H1 (cell line): ENCODE measurements at regions not wholly inside any gene's neighbourhood (a gene's known extent, or its start where the extent isn't known, plus 50 kb on each side); places are given as distances from the start of the nearest gene placed in this dataset.

Source experiments
- CTCF ChIA-PET: fragments of 300-600 bp; sonication (Branson Sonifier 250); formaldehyde crosslinking; loops from one replicate; lab custom pipeline; 2021; ENCODE audit not compliant: partially characterized antibody; lab: Charles Lee
- POLR2A ChIA-PET: fragments of 300-600 bp; sonication (Branson Sonifier 250); formaldehyde crosslinking; loops from one replicate; lab custom pipeline; 2021; ENCODE audit warnings: inconsistent platforms; ENCODE audit not compliant: partially characterized antibody; lab: Charles Lee
- DNase-seq, 2 experiments: peaks; one replicate each; pipeline versions ENCODE4 v3.0.0 to v3.0.0-alpha.2; 2010 to 2022; ENCODE audit warnings: low spot score in 2 of 2, low read depth in 1 of 2, mixed read lengths in 1 of 2
- FAIRE-seq: peaks from 2 replicates; lab custom pipeline; 2011; peaks lifted over from hg19 to GRCh38; lab: Jason Lieb, UNC
- H2AFZ ChIP-seq: 2 replicates; pipeline ENCODE4 v1.8.1; 2012; ENCODE audit warnings: low read length, inconsistent platforms
- H2AK5ac ChIP-seq: 2 replicates; pipeline ENCODE4 v1.6.1; 2013; ENCODE audit warnings: low read depth, low read length
- H2BK120ac ChIP-seq: replicated peaks from 2 replicates; pipeline ENCODE3; 2013; ENCODE audit warnings: low read depth, low read length, inconsistent platforms
- H2BK12ac ChIP-seq: 2 replicates; pipeline ENCODE4 v1.6.1; 2013; ENCODE audit warnings: low read depth, low read length
- H2BK15ac ChIP-seq: 2 replicates; pipeline ENCODE4 v1.6.1; 2013; ENCODE audit warnings: low read length
- H2BK20ac ChIP-seq: 2 replicates; pipeline ENCODE4 v1.6.1; 2013; ENCODE audit warnings: low read length
- H2BK5ac ChIP-seq: 2 replicates; pipeline ENCODE4 v1.6.1; 2013; ENCODE audit warnings: low read depth, low read length
- H3K14ac ChIP-seq: 2 replicates; pipeline ENCODE4 v1.6.1; 2013; ENCODE audit warnings: inconsistent platforms; ENCODE audit not compliant: insufficient read length
- H3K18ac ChIP-seq: 2 replicates; pipeline ENCODE4 v1.6.1; 2013; ENCODE audit warnings: low read length; ENCODE audit errors: extremely low read depth
- H3K23ac ChIP-seq: 2 replicates; pipeline ENCODE4 v1.6.1; 2013; ENCODE audit warnings: inconsistent platforms; ENCODE audit not compliant: insufficient read length
- H3K23me2 ChIP-seq: 2 replicates; pipeline ENCODE4 v1.6.1; 2013; ENCODE audit warnings: low read depth, low read length
- H3K27ac ChIP-seq: 2 replicates; pipeline ENCODE4 v1.6.1; 2011; ENCODE audit warnings: low read depth, low read length, inconsistent platforms
- H3K27me3 ChIP-seq, 4 experiments: replicated peaks in 1 of 4; 1 replicate in 1 of 4; 2 replicates in 3 of 4; pipeline versions ENCODE4 v1.6.1 to v1.8.1; 2011 to 2013; ENCODE audit warnings: low read length in 3 of 4, mild to moderate bottlenecking in 3 of 4, inconsistent platforms in 2 of 4, mixed read lengths in 2 of 4, moderate library complexity in 1 of 4; ENCODE audit not compliant: control insufficient read depth in 3 of 4, insufficient read depth in 3 of 4; ENCODE audit errors: extremely low read depth in 1 of 4
- H3K36me3 ChIP-seq, 4 experiments: 2 replicates each; pipeline versions ENCODE4 v1.6.1 to v1.8.1; 2011 to 2013; ENCODE audit warnings: mild to moderate bottlenecking in 4 of 4, low read length in 3 of 4, moderate library complexity in 2 of 4, control low read depth in 1 of 4, inconsistent platforms in 1 of 4; ENCODE audit not compliant: insufficient read depth in 4 of 4, control insufficient read depth in 2 of 4
- H3K4ac ChIP-seq: replicated peaks from 2 replicates; pipeline ENCODE3; 2013; ENCODE audit warnings: low read length, low read depth, mixed read lengths, inconsistent platforms; ENCODE audit not compliant: insufficient read length
- H3K4me1 ChIP-seq, 4 experiments: replicated peaks in 1 of 4; 1 replicate in 1 of 4; 2 replicates in 3 of 4; pipeline versions ENCODE4 v1.6.1 to v1.8.1; 2011 to 2013; ENCODE audit warnings: low read length in 3 of 4, inconsistent platforms in 2 of 4, mixed read lengths in 1 of 4; ENCODE audit not compliant: insufficient read depth in 4 of 4, control insufficient read depth in 3 of 4
- H3K4me2 ChIP-seq, 2 experiments: 2 replicates each; pipeline versions ENCODE4 v1.6.1 to v1.8.1; 2011 to 2013; ENCODE audit warnings: low read depth in 2 of 2, low read length in 2 of 2, control low read depth in 1 of 2, inconsistent platforms in 1 of 2, mild to moderate bottlenecking in 1 of 2; ENCODE audit not compliant: insufficient read depth in 1 of 2
- H3K4me3 ChIP-seq, 4 experiments: fragments of 200-600, 300-600 bp in 1 of 4; sonication (generic), shearing (Covaris generic), sonication (Bioruptor Twin) in 1 of 4; 2 replicates each; pipeline versions ENCODE4 v1.5.1 to v1.8.1; 2011 to 2016; ENCODE audit warnings: low read length in 4 of 4, low read depth in 3 of 4, control low read depth in 2 of 4, inconsistent platforms in 2 of 4, mild to moderate bottlenecking in 2 of 4, mixed read lengths in 1 of 4, moderate library complexity in 1 of 4; ENCODE audit not compliant: insufficient read depth in 2 of 4; ENCODE audit errors: extremely low read depth in 1 of 4
- H3K56ac ChIP-seq: replicated peaks from 2 replicates; pipeline ENCODE3; 2013; ENCODE audit warnings: low read depth, mild to moderate bottlenecking, mixed read lengths, low read length, inconsistent platforms; ENCODE audit not compliant: insufficient read length
- H3K79me1 ChIP-seq: 2 replicates; pipeline ENCODE4 v1.6.1; 2013; ENCODE audit warnings: low read depth, low read length, control low read depth
- H3K79me2 ChIP-seq, 2 experiments: 2 replicates each; pipeline versions ENCODE4 v1.6.1 to v1.8.1; 2012 to 2013; ENCODE audit warnings: low read length in 2 of 2, mild to moderate bottlenecking in 2 of 2, inconsistent platforms in 1 of 2; ENCODE audit not compliant: insufficient read depth in 2 of 2, control insufficient read depth in 1 of 2
- H3K9ac ChIP-seq, 4 experiments: replicated peaks in 1 of 4; 1 replicate in 1 of 4; 2 replicates in 3 of 4; pipeline versions ENCODE4 v1.6.1 to v1.8.1; 2011 to 2013; ENCODE audit warnings: low read depth in 3 of 4, low read length in 3 of 4, control low read depth in 2 of 4, mild to moderate bottlenecking in 2 of 4, moderate library complexity in 2 of 4, inconsistent platforms in 1 of 4; ENCODE audit errors: extremely low read depth in 1 of 4
- H3K9me3 ChIP-seq, 2 experiments: 2 replicates each; pipeline versions ENCODE4 v1.6.1 to v1.8.1; 2012 to 2013; ENCODE audit warnings: mild to moderate bottlenecking in 2 of 2, moderate library complexity in 2 of 2, control low read depth in 1 of 2, inconsistent platforms in 1 of 2, low read depth in 1 of 2, low read length in 1 of 2, mixed read lengths in 1 of 2; ENCODE audit not compliant: insufficient read depth in 2 of 2
- H4K20me1 ChIP-seq, 2 experiments: replicated peaks in 1 of 2; 2 replicates each; pipeline versions ENCODE3 to v1.8.1; 2011 to 2013; ENCODE audit warnings: inconsistent platforms in 2 of 2, low read length in 2 of 2, mild to moderate bottlenecking in 1 of 2; ENCODE audit not compliant: insufficient read depth in 2 of 2, control insufficient read depth in 1 of 2
- H4K5ac ChIP-seq: 2 replicates; pipeline ENCODE4 v1.6.1; 2013; ENCODE audit warnings: low read length, low read depth, mixed read lengths, inconsistent platforms; ENCODE audit not compliant: insufficient read length
- H4K8ac ChIP-seq: 2 replicates; pipeline ENCODE4 v1.8.0; 2013; ENCODE audit warnings: mild to moderate bottlenecking, moderate library complexity, low read length, inconsistent platforms; ENCODE audit not compliant: insufficient read depth; ENCODE audit errors: extremely low read depth
- H4K91ac ChIP-seq: replicated peaks from 2 replicates; pipeline ENCODE3; 2013; ENCODE audit warnings: low read length, mixed read lengths, inconsistent platforms; ENCODE audit not compliant: insufficient read length
- BACH1 ChIP-seq: IDR thresholded peaks from 2 replicates; pipeline ENCODE4 v1.6.1; 2012; ENCODE audit warnings: low read length, improper control_type of control experiment
- CBX5 ChIP-seq: fragments of 300-800, 300-1000 bp; sonication (generic); IDR thresholded peaks from 2 replicates; pipeline ENCODE4 v1.7.1; 2016; ENCODE audit warnings: antibody characterized with exemption, low read length, low read depth
- EZH2 ChIP-seq: fragments of 200-600 bp; sonication (generic); IDR thresholded peaks from 2 replicates; pipeline ENCODE4 v1.7.1; 2012; ENCODE audit warnings: low read depth, mild to moderate bottlenecking, moderate library complexity, low read length, inconsistent platforms; ENCODE audit not compliant: severe bottlenecking
- KDM1A ChIP-seq: fragments of 200-600, 300-600 bp; sonication (generic); IDR thresholded peaks from 2 replicates; pipeline ENCODE4 v1.7.1; 2016; ENCODE audit warnings: mild to moderate bottlenecking, low read length, borderline replicate concordance
- SIX5 ChIP-seq: IDR thresholded peaks from 2 replicates; pipeline ENCODE4 v1.6.1; 2011; ENCODE audit warnings: mild to moderate bottlenecking, low read depth, low read length
- WGBS, 2 experiments: shearing (Covaris generic) in 1 of 2; methylation state at CpG; one replicate each; pipeline versions ENCODE4 v1.1.6 to v1.1.7; 2013 to 2015; ENCODE audit warnings: low lambda C conversion rate in 2 of 2, mixed read lengths in 2 of 2, inconsistent platforms in 1 of 2, low coverage in 1 of 2, missing lambda C conversion rate in 1 of 2; ENCODE audit not compliant: insufficient replicate concordance in 2 of 2, insufficient coverage in 1 of 2, insufficient read length in 1 of 2; ENCODE audit errors: extremely low coverage in 1 of 2, missing lambda C conversion rate in 1 of 2; 5-methylcytosine and 5-hydroxymethylcytosine counted together

GRCh38 chr10:29131952-29132547 is 156.8 kb upstream of the LYZL1 start:
- Histone ChIP-seq H3K56ac (no peak overlapping the region), H3K4ac (no peak overlapping the region), H3K14ac (no peak overlapping the region), H4K91ac (no peak overlapping the region), H3K79me2 (no peaks in the 10 kb centered on the region), H2BK120ac (no peak overlapping the region), H3K4me1 (peaks cover 0 to 5% (median 0%) of the 10 kb centered on the region in 4 experiments; a peak in 2 of 7 replicates), H3K4me2 (no peak overlapping the region), H3K79me1 (no peaks in the 10 kb centered on the region), H3K4me3 (no peak overlapping the region), H3K9ac (no peak overlapping the region), H3K18ac (no peak overlapping the region), H4K20me1 (no peaks in the 10 kb centered on the region), H2AK5ac (no peak overlapping the region), H4K8ac (no peak overlapping the region), H2AFZ (no peak overlapping the region), H2BK15ac (no peak overlapping the region), H2BK12ac (0 out of 2 replicates have a peak overlapping the region, but pooled peaks have one; percentile 22), H3K23ac (no peak overlapping the region), H2BK5ac (no peak overlapping the region), H4K5ac (no peak overlapping the region), H3K27ac (no peak overlapping the region), H3K9me3 (no peaks in the 10 kb centered on the region), H2BK20ac (no peak overlapping the region), H3K36me3 (no peaks in the 10 kb centered on the region), H3K27me3 (no peaks in the 10 kb centered on the region), H3K23me2 (no peaks in the 10 kb centered on the region)
- TF ChIP-seq CBX5 (no peak), BACH1 (no peak), SIX5 (no peak), EZH2 (no peak), KDM1A (no peak)
- ChIA-PET CTCF (interaction anchor here (0.7 to 5.4 kb wide), 25 partner anchors 10 to 484 kb away, joined by 3 to 52 read pairs (median 5); no protein-coding TSS in a partner anchor), POLR2A (no interaction called here)
- DNase-seq (no peak), FAIRE-seq (no peak)
- 94% methylated on average over 12 of the region's 12 CpGs; no CpG with 5 or more reads in 1 of the 2 experiments for WGBS, 2 experiments
